ENCODE measurements at regions not wholly inside any gene's neighbourhood (a gene's known extent, or its start where the extent isn't known, plus 50 kb on each side); places are given as distances from the start of the nearest gene placed in this dataset.

GRCh38 chr7:142698429-142698828, 50.8 kb upstream of the PRSS1 start:
- H3K4me1 Mint-ChIP-seq (ENCODE audit: low read depth): no peaks in the 10 kb centered on the region
- H3K27me3 Mint-ChIP-seq: peaks cover 3% of the 10 kb centered on the region
- intact Hi-C loops (cut with micrococcal nuclease): no loop called here
- H3K4me3 Mint-ChIP-seq: no peak overlapping the region
- no peak overlapping the region for H3K27ac Mint-ChIP-seq
- H3K36me3 Mint-ChIP-seq (ENCODE audit: low read depth): no peaks in the 10 kb centered on the region
- no peaks in the 10 kb centered on the region for H3K9me3 Mint-ChIP-seq

- Mint-ChIP-seq H3K9me3 (no peaks in the 10 kb centered on the region), H3K36me3 (ENCODE audit: low read depth) (no peaks in the 10 kb centered on the region), H3K27me3 (peaks cover 3% of the 10 kb centered on the region), H3K4me1 (ENCODE audit: low read depth) (no peaks in the 10 kb centered on the region), H3K4me3 (no peak overlapping the region), H3K27ac (no peak overlapping the region)
- intact Hi-C loops (cut with micrococcal nuclease): no loop called here
Observed at GRCh38 chr7:142697270-142697669, 52.0 kb upstream of the PRSS1 start.

GRCh38 chr7:142696456-142697179, 52.7 kb upstream of the PRSS1 start:
- intact Hi-C loops (cut with micrococcal nuclease): no loop called here
- Mint-ChIP-seq H3K27me3 (peaks cover 3% of the 10 kb centered on the region), H3K27ac (no peak overlapping the region), H3K4me1 (ENCODE audit: low read depth) (no peaks in the 10 kb centered on the region), H3K4me3 (no peak overlapping the region), H3K36me3 (ENCODE audit: low read depth) (no peaks in the 10 kb centered on the region), H3K9me3 (no peaks in the 10 kb centered on the region)

- intact Hi-C loops (cut with micrococcal nuclease): no loop called here
- Mint-ChIP-seq H3K27ac (no peak overlapping the region), H3K4me1 (ENCODE audit: low read depth) (no peaks in the 10 kb centered on the region), H3K9me3 (no peaks in the 10 kb centered on the region), H3K4me3 (no peak overlapping the region), H3K36me3 (ENCODE audit: low read depth) (no peaks in the 10 kb centered on the region), H3K27me3 (peaks cover 3% of the 10 kb centered on the region)
Observed at GRCh38 chr7:142693911-142694310, 55.4 kb upstream of the PRSS1 start.

GRCh38 chr7:142690554-142691182, 58.6 kb upstream of the PRSS1 start:
- no peaks in the 10 kb centered on the region for H3K27me3 Mint-ChIP-seq
- no peak overlapping the region for H3K4me3 Mint-ChIP-seq
- no peaks in the 10 kb centered on the region for H3K4me1 Mint-ChIP-seq (ENCODE audit: low read depth)
- intact Hi-C loops (cut with micrococcal nuclease): no loop called here
- no peaks in the 10 kb centered on the region for H3K36me3 Mint-ChIP-seq (ENCODE audit: low read depth)
- no peaks in the 10 kb centered on the region for H3K9me3 Mint-ChIP-seq
- H3K27ac Mint-ChIP-seq: no peak overlapping the region

- Mint-ChIP-seq H3K27me3 (no peaks in the 10 kb centered on the region), H3K36me3 (ENCODE audit: low read depth) (no peaks in the 10 kb centered on the region), H3K27ac (no peak overlapping the region), H3K4me3 (no peak overlapping the region), H3K4me1 (ENCODE audit: low read depth) (no peaks in the 10 kb centered on the region), H3K9me3 (no peaks in the 10 kb centered on the region)
- intact Hi-C loops (cut with micrococcal nuclease): no loop called here
Observed at GRCh38 chr7:142689439-142690120, 59.7 kb upstream of the PRSS1 start.

DNA sequence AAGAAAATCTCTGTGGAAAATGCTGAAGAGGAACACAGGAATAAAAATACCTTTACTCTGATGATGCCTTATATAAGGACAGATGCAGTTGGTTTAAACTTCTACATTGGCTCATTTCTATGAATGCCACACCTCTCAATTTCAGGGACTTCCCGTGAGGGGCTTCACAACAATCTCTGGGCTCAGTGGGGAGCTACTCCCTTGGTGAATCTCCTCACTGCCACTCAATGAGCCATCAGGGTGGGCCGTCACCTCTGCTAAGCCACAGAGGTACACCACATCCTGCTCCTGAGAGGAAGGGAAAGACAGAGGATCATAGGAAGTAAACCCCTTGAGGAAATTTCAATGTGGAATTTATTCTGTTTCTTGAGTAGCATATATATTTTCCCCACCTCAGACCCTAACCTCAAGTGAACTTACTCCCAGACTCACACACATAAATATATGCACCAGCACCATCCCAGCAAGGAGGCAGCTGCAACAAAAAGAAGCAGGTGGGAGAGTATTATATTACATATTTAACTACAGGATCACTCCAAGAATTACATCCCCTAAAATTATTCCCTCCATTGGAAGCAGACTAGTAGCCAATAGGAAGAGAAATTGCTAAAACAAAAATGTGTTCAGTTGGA, 63.3 kb upstream of the PRSS1 start:
- H3K36me3 Mint-ChIP-seq (ENCODE audit: low read depth): no peaks in the 10 kb centered on the region
- no peak overlapping the region for H3K27ac Mint-ChIP-seq
- H3K27me3 Mint-ChIP-seq: peaks cover 3% of the 10 kb centered on the region
- H3K9me3 Mint-ChIP-seq: no peaks in the 10 kb centered on the region
- H3K4me3 Mint-ChIP-seq: no peak overlapping the region
- intact Hi-C loops (cut with micrococcal nuclease): no loop called here
- H3K4me1 Mint-ChIP-seq (ENCODE audit: low read depth): no peaks in the 10 kb centered on the region

- intact Hi-C loops (cut with micrococcal nuclease): no loop called here
- Mint-ChIP-seq H3K27me3 (peaks cover 3% of the 10 kb centered on the region), H3K27ac (no peak overlapping the region), H3K4me1 (ENCODE audit: low read depth) (no peaks in the 10 kb centered on the region), H3K36me3 (ENCODE audit: low read depth) (no peaks in the 10 kb centered on the region), H3K4me3 (no peak overlapping the region), H3K9me3 (no peaks in the 10 kb centered on the region)
Observed at GRCh38 chr7:142681314-142682092, 67.8 kb upstream of the PRSS1 start.

DNA sequence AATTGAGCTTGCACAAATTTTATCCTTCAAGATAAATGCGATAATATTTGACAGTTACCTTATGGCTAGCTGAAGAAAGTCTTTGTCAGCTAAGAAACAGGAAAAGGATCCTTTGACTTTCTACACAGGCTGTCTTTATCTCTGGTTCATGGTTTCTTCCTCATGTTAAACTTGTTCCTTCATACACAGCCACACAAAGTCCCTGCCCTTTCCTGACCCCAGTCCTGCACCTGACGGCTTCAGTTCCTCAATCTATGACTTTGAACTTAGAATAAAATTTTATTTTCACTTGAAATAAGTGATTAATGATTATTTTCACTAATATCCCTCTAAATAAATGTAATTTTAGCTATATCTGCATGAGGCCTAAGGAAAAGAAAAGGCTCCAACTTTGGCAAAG, 77.8 kb upstream of the PRSS1 start:
- H3K4me3 Mint-ChIP-seq: no peak overlapping the region
- no peak overlapping the region for H3K27ac Mint-ChIP-seq
- H3K27me3 Mint-ChIP-seq: no peaks in the 10 kb centered on the region
- H3K36me3 Mint-ChIP-seq (ENCODE audit: low read depth): no peaks in the 10 kb centered on the region
- intact Hi-C loops (cut with micrococcal nuclease): no loop called here
- H3K9me3 Mint-ChIP-seq: no peaks in the 10 kb centered on the region
- peaks cover 40% of the 10 kb centered on the region for H3K4me1 Mint-ChIP-seq (ENCODE audit: low read depth)

DNA sequence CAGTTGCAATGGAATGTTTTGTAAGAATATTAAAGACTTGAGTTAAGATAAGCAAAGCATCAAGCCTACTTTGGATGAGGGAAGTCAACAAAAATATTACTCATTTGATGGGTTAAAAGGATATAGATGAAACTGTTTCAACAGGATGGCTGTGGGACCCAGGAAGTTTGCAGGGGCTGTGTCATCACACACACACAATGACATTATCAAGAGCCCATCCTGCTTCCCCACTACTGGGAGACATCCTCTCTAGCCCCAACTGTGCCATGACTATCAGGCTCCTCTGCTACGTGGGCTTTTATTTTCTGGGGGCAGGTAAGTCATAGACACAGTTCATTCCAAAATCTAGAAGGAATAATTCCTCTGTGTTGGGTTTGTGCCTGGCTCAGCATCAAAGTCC, 78.8 kb upstream of the PRSS1 start:
- Mint-ChIP-seq H3K27ac (peak overlapping the region; percentile 45), H3K4me1 (ENCODE audit: low read depth) (peaks cover 40% of the 10 kb centered on the region), H3K36me3 (ENCODE audit: low read depth) (no peaks in the 10 kb centered on the region), H3K4me3 (no peak overlapping the region), H3K27me3 (no peaks in the 10 kb centered on the region), H3K9me3 (no peaks in the 10 kb centered on the region)
- intact Hi-C loops (cut with micrococcal nuclease): no loop called here

DNA sequence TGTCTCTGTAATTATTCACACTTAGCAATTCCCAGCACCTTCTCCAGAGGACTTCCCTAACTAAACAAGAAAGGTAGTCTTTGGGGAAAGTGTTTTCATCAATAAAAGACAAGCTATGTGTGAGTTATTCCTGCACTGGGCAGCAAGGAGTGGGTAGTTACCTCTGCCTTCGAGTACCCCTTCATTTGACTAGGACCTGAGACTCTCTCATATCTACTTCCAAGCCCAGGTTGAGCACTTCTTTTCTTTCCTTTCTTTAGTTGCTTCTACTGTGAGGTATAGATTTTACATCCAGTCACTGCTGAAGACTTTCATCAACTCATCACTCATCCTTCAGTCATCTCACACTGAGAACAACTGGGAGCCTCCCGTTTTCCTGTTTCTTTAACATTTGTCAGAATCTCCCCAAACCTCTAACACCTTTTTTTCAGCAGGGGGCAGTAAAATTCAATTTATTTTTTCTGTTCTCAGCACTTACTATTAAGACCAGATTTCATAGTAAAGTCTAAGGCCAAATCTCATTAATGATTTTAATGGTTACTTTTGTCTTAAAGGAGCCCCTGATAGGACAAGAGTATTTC, 80.1 kb upstream of the PRSS1 start:
- H3K4me3 Mint-ChIP-seq: no peak overlapping the region
- intact Hi-C loops (cut with micrococcal nuclease): no loop called here
- no peaks in the 10 kb centered on the region for H3K36me3 Mint-ChIP-seq (ENCODE audit: low read depth)
- H3K4me1 Mint-ChIP-seq (ENCODE audit: low read depth): peaks cover 40% of the 10 kb centered on the region
- peak overlapping the region; percentile 27 for H3K27ac Mint-ChIP-seq
- no peaks in the 10 kb centered on the region for H3K9me3 Mint-ChIP-seq
- H3K27me3 Mint-ChIP-seq: no peaks in the 10 kb centered on the region

GRCh38 chr7:142668495-142668894, 80.8 kb upstream of the PRSS1 start:
- intact Hi-C loops (cut with micrococcal nuclease): no loop called here
- Mint-ChIP-seq H3K27me3 (no peaks in the 10 kb centered on the region), H3K27ac (no peak overlapping the region), H3K36me3 (ENCODE audit: low read depth) (no peaks in the 10 kb centered on the region), H3K4me3 (no peak overlapping the region), H3K9me3 (no peaks in the 10 kb centered on the region), H3K4me1 (ENCODE audit: low read depth) (peaks cover 40% of the 10 kb centered on the region)

DNA sequence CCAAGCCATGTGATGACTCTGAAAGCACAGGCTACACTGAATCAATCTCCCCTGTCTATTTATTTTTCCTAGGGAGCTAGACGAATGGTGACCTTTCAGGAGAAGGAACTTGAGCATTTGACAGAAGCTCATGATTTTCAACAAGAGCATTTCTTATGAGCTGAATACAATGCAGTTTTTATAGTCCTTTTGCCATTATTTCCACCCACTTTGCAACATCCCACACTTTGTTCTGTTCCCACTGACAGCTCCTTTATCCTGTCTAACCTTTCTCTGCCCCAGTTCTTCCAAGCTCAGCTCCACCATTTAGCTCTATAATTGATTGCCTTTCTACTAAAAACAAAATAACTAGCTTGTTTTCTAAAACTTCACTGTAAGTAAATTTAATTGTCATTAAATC, 91.9 kb upstream of the PRSS1 start:
- peaks cover 11% of the 10 kb centered on the region for H3K4me1 Mint-ChIP-seq (ENCODE audit: low read depth)
- H3K4me3 Mint-ChIP-seq: no peak overlapping the region
- H3K27ac Mint-ChIP-seq: no peak overlapping the region
- H3K36me3 Mint-ChIP-seq (ENCODE audit: low read depth): no peaks in the 10 kb centered on the region
- intact Hi-C loops (cut with micrococcal nuclease): no loop called here
- H3K9me3 Mint-ChIP-seq: peaks cover 8% of the 10 kb centered on the region
- peaks cover 9% of the 10 kb centered on the region for H3K27me3 Mint-ChIP-seq
